ENCODE measurements at regions not wholly inside any gene's neighbourhood (a gene's known extent, or its start where the extent isn't known, plus 50 kb on each side); places are given as distances from the start of the nearest gene placed in this dataset.
"Not testable (repeated sequence)": the region's sequence is repeated elsewhere in the genome, so short reads cannot be mapped to it uniquely, and the experiment has no call there.

DNA sequence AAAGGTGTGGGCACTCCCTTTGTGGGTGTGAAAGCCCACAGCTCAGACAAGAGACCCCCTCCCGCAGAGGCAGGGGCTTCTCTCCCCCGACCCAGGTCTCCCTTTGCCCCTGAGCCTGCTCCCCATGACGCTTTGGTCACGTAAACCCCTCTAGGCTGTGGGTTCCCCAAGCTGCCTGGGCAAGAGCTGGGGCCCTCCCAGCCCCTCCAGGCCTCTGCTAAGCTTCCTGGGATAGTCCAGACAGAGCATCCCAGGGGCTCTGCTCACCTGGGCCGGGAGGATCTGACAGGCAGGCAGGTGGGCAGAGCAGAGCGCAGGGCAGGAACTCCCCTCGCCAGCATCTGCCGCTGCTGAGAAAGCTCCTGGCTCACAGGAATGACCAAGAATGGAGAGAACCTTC lies 177.3 kb downstream of the BANP start:
- no peak for DNase-seq (ENCODE audit: low spot score)

DNA sequence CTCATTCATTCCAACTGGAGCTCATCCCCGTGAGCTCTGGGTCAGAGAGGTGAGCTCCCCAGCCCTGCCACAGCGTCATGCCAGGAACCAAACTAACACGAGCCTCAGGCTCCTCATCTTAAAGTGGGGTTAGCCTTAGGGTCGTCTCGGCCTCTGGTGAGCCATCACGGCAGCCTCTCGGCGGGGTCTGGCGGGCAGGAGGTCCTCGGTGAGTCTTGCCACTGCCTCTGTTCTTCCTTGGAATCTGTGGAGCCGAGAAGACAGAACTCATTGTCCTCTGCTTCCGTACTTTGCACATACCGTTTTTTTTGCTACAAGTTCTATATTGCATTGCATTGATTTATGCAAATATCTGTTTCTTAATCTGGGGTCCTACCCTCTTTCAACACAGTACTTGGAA lies 177.9 kb downstream of the BANP start:
- not testable (repeated sequence) for DNase-seq (ENCODE audit: low spot score)

DNA sequence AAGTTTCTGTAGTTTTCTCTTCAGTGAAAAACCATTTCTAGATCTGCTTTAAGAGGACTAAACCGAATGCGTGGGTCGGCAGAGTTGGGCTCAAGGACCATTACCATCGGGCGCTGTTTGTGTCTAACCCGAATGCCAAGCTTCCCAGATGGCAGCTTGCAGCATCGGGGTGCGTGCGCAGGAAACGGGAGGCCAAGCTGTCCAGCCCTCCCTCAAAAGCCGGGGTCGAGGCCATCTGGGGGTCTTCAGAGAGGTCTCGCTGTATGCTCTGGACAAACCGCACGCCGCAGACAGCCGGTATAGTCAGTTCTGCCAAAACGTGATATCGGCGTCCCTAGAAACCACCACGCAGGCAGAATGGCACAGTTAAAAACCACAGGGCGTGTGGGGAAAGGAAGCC lies 178.8 kb downstream of the BANP start:
- DNase-seq (ENCODE audit: low spot score): no peak

DNA sequence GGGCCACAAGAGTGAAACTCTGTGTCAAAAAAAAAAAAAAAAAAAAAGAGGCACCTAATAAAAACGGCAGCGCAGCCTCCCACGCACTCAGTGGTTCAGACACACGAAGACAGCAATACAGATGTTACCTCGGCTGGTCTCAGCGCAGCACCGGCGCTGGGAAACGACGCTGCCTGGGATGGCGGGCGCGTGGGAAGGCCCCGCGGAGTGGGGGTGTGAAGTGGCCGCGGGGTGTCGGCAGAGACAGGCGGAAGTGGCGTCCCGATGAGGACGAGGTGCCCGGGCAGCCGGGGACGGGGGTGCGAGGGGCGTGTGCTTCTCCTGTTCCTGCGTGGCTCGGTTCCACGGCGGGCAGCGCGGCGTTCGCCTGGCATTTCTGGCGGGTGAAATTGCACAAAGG lies 179.4 kb downstream of the BANP start:
- no peak for DNase-seq (ENCODE audit: low spot score)

DNA sequence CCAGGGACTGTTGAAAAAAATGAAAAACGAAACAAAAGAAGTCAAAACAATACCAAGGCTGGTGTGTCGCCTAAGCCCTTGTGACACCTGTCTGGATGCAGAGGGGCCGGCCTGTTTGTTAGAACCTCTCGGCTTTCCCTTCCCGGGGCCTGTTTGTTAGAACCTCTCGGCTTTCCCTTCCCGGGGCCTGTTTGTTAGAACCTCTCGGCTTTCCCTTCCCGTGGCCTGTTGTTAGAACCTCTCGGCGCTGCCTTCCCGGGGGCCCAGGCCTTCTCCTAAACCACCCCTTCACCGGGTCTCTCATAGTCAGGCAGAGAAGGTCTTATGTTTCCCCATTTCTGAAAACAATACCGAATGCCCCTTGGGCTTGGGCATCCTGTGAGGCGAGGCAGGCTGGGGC lies 180.0 kb downstream of the BANP start:
- DNase-seq (ENCODE audit: low spot score): no peak

DNA sequence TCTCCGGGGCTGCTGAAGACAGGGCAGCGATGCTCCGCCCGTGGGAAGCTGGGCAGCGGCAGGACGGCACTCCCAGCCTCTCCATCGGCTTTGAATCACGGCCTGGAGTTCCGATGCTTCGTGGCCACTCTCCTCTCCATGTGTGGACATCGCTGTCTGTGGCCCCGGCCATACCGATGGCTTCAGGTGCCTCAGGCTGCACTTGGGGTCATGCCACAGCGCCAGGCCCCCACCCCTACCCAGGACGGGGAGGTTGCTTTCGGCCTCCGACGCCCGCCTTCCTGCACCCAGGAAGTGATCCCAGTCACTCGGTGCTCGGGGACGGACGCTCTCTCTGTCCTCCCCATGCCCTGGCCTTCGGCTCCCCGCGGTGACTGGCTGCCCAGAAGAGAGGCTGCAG lies 180.7 kb downstream of the BANP start:
- DNase-seq (ENCODE audit: low spot score): no peak

DNA sequence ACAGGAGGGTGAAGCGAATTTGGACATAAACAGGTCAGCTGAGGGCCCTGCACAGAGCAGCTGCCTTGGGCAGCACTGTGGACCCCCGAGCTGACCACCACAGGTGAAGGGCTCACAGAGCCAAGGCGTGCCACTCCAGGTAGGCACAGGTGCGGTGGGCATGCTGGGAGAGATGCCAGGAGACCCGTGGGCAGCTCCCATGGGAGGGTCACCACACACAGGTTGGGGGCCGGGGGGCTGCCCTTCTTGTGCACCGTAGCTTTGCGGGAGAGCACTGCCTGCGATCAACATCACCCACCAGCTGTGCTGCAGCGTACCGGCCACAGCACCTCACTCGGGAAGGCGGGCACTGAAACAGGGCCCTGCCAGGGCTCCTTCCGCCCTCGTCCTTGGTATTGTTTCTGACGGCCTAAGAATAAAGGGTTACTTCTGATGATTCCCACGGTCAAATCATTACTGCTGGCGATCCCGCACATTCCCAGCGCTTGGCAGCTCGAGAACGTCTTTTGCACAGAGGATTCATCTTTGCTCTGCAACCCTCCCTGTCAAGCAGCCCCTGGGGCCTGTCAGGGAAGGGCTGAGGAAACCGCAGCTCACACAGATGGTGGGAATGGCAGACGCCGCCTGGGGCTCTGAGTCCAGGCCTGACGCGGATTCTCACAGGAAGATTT lies 181.7 kb downstream of the BANP start:
- no peak for DNase-seq (ENCODE audit: low spot score)

DNA sequence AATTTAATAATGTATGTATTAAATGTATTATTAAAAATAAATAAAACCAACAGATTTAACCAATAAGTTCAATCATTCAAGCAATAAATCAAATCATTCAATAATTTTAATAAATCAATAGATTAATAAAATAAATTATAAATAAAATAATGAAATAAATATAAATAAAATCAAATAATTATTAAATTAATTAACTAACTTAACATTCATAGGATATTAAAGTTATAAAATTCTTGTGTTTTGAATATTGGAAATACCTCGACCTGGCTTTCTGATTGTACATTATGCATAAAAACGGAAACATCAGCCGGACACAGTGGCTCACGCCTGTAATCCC lies 182.2 kb downstream of the BANP start:
- DNase-seq (ENCODE audit: low spot score): no peak

DNA sequence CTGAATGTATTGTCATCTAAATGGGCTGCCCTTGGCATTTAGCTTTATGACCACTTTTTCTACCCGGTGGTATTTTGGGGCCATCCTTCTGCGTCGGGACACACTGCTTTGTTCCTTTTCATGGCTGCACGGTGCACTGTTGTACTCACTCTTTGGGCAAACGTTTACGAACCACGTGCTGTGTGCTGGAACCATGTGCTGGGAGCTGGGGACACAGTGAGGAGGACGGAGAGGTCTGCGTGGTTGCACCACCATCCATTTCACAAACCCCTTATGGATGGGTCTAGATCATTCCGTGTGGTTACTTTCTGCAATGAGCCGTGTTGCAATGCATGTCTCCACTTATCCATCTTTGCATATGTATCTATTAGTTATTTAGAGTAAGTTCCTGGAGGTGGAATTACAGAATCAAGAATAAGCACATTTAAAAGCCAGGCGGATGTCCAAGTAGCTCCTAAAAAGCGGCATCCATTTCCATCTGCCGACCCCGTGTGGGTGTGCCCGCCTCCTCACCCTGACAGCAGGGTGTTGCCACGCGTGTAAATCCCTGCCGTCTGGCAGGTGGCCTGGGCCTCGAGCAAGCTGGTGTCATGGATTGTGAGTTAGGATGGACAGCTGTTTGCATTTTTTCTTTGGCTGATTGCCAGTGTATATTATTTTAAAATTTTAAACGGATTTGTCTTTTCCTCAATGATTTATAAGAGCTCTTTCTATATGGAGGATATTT lies 183.1 kb downstream of the BANP start:
- not testable (repeated sequence) for DNase-seq (ENCODE audit: low spot score)

DNA sequence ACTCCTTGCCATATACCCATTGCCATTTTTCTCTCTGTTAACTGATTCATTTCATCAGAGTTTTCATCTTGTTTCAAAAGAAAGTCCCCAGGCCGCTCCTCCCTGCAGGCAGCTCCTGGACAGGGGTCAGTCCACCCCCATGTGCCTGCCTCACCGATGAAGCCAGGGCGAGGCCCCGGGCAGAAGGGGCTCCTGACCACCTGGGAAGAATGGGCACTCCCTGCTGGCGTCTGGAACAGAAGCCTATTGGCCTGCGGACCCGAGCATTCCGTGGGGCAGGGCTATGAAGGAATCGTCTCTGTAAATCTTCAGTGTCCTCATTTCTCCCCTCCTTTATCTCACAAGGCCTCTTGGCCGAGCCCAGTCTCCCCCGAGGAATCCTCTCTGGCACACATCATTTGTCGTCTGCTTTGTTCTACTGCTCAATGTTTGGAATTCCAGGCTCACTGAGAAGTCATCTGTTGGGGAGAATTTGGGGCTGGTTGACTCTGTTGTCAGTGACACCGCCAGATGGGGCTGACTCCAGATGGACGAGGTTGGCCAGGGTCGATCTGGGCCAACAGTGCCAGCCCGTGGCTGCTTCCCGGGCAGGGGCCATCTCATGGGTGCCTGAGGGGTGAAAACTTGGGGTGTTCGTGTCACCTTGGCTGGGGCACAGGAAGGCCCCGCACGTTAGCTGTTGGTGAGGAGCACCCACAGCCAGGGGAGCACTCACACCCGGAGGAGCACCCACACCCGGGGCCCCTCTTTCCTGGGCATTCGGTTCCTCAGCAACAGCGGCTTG lies 183.9 kb downstream of the BANP start:
- not testable (repeated sequence) for DNase-seq (ENCODE audit: low spot score)

DNA sequence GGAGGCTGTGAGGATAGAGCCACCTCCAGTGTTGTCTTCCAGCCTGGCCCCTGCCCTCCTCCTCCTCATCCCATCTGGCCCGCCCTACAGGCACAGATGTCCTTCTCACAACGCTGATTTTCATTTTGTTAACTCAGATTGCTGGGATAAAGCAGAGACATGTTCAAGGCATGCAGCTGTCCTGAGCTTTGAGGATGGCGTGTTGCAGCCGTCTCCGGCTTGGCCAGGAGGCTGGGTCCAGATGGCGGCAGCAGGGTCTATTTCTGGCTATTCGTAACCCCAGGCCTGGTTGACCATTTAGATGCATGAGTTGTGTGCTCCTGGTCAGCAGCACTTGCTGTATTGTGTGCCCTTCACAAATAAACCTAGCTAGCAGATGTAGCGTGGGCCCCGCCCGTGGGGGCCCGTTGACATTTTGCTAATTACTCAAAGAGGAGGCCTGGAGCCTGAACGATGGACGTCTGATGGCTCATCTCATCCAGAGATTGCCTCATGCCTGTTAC lies 185.0 kb downstream of the BANP start:
- DNase-seq (ENCODE audit: low spot score): not testable (repeated sequence)

DNA sequence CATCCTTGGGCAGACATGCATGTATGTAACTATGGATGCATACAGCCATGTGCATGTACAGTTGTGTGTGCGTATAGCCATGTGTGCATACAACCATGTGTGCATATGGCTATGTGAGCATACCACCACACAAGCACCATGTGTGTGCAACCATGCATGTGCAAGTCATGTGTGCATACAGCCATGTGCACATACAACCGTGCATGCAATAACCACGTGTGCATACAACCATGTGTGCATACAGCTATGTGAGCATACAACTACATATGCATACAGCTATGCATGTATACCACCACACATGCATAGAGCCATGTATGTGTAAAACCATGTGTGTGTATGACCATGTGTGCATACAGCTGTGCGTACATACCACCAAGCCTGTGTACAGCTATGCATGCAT lies 185.7 kb downstream of the BANP start:
- not testable (repeated sequence) for DNase-seq (ENCODE audit: low spot score)

DNA sequence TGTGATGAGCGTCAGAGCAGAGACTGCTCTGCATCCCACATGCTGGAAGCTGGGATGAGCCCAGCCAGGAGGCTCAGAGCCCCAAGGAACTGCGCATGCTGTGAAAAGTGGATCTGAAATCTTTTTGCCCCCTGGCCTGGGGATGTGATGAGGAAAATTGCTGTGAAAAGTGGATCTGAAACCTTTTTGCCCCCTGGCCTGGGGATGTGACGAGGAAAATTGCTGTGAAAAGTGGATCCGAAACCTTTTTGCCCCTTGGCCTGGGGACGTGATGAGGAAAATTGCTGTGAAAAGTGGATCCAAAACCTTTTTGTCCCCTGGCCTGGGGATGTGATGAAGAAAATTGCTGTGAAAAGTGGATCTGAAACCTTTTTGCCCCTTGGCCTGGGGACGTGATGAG lies 187.9 kb downstream of the BANP start:
- DNase-seq (ENCODE audit: low spot score): not testable (repeated sequence)

DNA sequence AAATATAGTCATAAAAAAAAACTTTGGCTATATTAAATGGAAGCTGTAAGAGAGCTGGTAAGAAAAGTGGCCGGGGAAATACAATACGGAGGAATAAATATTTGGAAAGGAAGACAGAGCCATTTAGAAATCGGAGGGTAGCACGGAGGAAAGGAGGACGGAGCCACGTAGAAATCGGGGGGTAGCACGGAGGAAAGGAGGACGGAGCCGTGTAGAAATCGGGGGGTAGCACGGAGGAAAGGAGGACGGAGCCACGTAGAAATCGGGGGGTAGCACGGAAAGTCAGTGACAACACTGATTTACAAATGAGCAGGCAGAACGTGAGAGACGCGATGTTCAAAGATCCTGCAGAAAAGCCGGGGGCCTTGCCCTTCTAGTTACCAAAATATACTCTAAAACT lies 189.0 kb downstream of the BANP start:
- DNase-seq (ENCODE audit: low spot score): not testable (repeated sequence)

DNA sequence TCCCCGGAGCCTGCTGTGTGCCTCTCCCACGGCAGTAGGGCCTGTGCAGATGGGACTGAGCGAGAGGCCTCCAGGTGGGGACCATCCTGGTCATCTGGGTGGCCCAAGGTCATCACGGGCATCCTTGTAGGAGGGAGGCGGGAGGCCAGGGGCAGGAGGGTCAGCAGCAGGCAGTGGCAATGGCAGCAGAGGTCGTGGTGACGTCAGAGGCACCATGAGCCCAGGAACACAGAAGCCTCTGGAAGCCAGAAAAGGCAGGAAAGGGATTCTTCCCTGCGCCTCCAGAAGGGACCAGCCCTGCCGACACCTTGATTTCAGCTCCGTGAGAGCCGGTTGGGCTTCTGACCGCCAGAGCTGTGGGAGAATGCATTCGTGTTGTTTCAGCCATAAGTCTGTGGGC lies 190.3 kb downstream of the BANP start:
- DNase-seq (ENCODE audit: low spot score): no peak

DNA sequence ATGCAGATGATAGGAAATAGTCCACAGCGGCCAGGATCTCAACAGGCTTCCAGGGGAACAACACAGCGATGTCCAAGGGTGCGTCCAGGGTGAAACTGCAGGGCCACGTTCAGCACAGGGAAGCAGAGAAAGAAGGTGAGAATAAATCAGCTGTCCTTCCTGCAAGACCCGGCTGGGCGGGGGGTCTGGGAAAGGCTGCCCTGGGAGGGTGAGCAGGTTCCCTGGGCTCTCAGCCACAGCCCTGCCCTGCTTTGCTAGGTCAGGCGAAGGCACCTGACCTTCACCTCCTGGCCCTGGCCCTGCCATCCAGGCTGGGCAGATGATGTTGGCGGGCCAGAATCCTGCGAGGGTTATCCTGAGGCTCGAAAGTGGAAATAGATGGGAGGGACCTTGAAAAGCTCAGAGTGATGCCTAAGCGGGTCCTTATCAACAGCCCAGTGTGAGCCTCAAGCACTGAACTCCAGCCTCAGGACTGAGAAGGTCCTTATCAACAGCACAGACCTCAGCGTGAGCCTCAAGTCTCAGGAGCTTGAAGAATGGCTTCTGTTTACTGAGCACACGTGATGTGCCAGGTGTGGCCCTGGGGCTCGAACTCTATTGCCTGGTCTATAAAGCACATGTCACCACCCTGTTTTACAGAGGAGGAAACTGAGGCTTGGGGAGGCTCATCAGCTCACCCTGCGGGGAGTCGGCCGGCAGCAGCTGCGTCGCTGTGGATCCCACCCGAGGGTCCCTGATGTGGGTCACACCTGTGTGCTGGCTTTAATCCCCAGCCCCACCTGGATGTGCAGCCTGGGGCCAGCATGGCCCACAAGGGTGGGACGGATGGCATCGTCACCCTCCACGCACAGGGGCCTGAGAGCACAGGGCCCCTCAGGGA lies 191.1 kb downstream of the BANP start:
- not testable (repeated sequence) for DNase-seq (ENCODE audit: low spot score)

DNA sequence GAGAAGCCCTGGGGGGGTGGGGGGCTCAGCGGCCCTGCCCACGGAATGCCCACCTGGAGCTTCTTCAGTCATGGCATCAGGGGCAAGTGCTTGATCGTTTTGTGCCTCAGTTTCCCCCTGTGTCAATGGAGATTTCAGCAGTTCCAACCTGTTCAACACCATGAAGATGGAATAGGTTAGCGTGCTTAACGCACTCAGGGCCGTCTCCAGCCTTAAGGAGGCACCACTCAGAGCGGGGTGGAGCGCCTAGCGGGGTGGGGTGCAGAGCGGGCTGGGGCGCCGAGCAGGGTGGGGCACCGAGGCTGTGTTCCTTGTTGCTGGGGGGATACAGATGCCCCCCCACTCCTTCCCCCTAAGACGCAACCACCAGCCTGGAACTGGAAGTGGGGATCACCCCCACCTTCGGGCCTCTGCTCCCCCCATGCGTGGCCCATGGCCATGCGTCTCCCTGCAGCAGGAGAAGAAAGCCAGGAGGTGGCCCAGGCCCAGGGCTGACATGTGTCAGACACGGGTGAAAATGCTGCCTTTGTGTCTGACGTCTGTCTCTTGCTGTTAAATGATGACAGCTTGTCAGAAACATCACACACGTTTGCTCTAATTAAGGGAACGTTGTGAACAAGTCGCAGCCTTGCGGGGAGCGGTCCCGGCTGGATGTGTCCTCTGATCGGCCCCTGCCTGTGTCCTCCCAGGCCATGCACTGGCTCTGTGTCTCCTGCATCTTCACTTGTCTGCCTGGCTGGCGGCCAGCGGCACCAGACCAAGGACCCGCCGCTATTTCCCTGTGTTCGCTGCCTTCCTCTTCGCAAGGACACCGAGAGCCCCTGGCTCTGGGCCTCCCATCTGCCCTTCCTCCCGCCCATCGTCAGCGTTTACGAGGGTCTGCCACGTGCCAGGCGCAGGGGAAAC lies 192.1 kb downstream of the BANP start:
- not testable (repeated sequence) for DNase-seq (ENCODE audit: low spot score)

DNA sequence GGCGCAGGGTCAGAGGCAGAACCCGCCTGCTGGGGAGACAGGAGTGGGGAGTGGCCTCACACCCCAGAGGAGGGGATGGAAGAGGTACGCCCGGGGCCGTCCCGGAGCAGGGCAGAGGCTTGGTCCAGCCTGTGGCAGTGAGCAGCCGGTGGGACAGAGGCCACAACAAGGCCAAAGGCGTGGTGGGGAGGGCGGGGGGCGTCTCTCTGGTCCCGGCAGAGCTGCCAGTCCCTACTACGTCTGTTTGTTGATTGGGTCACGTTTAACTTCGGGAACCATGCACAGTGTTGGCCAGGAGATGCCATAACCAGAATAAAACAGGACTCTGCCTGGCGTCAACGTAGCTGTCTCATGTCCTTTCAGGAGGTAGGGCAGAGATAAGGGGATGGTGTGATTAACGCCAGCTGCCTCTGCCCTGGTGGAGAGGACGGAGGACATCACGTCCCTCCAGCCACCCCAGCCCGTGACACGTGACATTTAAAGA lies 192.8 kb downstream of the BANP start:
- DNase-seq (ENCODE audit: low spot score): no peak

DNA sequence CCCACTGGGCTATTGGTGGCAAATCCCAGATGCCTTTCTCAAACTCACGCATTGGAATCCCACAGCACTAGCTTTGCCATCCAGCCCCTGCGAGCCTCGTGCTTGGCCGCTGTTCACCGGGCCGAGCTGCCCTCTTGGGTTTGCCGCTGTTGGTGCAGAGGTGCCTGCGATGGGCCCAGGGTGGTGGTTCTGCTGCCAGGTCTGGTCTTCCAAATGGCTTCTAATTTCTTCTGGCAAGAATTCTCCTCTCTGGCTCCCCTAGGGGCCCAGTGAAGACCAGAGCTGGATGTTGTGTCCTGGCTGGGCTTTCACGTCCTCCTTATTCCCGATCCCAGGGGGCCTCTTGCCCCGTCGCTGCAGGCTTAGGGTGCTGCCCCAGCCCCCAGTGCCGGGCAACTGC lies 194.1 kb downstream of the BANP start:
- DNase-seq (ENCODE audit: low spot score): not testable (repeated sequence)

DNA sequence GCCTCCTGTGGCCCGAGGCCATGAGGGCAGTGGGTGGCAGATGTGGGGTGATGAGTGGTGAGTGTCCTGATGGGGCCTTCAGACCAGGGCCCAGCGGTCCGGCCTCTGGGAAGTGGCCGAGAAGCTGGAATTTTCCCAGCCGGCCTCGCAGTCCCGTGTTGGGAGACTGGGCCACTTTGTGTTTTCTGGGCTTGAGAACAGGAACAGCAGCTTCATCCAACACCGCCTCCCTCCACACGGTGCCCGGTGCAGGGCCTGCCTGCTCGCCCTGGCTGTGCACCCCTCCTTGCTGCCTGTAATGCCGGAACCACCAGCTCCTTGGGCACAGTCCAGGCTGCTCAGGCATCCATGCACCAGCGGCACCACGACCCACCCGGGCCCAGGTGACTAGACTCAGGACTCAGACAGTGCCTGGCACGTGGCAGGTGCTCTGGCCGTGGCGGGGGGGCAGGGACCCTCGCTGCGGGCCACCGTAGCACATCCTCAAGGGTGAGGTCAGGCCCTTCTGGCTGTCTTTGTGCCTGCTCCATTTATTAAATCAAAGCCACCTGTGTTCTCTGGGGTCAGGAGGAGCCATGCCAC lies 194.7 kb downstream of the BANP start:
- DNase-seq (ENCODE audit: low spot score): not testable (repeated sequence)

Measured in COLO829 (cell line).